Coronary artery (tissue), 2 donors: ENCODE measurements at regions not wholly inside any gene's neighbourhood (a gene's known extent, or its start where the extent isn't known, plus 50 kb on each side); places are given as distances from the start of the nearest gene placed in this dataset.
"Not testable (repeated sequence)": the region's sequence is repeated elsewhere in the genome, so short reads cannot be mapped to it uniquely, and the experiment has no call there.

Source experiments
- DNase-seq: peaks from one replicate; pipeline ENCODE4 v3.0.0-alpha.2; 2017; ENCODE audit warnings: low spot score
- H3K27ac ChIP-seq, 2 donors: fragments of 200-600 bp; sonication (generic); one replicate each; pipeline ENCODE4 v1.5.1; 2016 to 2019
- H3K4me3 ChIP-seq: fragments of 200-600 bp; sonication (generic); 2 replicates; pipeline ENCODE4 v1.5.1; 2016; ENCODE audit warnings: mild to moderate bottlenecking, moderate library complexity
- TF ChIP-seq, protein P1 (sequence below): fragments of 200-600 bp; sonication (generic); IDR thresholded peaks from one replicate; pipeline ENCODE4 v1.5.1; 2019; ENCODE audit warnings: antibody characterized with exemption

DNA sequence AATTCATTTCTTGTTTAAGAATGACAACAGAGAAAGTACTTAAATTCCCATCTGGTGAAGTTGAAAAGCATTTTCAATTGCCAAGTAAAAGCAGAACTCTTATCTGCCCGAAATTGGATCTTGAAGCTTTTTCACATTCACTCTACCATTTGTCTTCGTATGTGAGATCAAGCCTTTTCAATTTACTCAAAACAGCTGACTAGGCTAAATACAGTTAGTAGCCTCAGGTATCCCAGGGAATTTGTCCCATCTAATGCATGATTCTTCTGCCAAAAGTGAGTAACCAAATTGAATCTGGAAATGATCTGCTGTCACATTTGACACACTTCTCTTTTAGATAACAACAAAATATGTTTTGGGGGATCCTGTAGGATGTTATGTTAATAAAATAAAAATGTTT is 596.8 kb upstream of the HS3ST5 start:
- Histone ChIP-seq H3K27ac (no peak overlapping the region), H3K4me3 (no peak overlapping the region)
- no peak for DNase-seq
- TF ChIP-seq, protein P1, sequence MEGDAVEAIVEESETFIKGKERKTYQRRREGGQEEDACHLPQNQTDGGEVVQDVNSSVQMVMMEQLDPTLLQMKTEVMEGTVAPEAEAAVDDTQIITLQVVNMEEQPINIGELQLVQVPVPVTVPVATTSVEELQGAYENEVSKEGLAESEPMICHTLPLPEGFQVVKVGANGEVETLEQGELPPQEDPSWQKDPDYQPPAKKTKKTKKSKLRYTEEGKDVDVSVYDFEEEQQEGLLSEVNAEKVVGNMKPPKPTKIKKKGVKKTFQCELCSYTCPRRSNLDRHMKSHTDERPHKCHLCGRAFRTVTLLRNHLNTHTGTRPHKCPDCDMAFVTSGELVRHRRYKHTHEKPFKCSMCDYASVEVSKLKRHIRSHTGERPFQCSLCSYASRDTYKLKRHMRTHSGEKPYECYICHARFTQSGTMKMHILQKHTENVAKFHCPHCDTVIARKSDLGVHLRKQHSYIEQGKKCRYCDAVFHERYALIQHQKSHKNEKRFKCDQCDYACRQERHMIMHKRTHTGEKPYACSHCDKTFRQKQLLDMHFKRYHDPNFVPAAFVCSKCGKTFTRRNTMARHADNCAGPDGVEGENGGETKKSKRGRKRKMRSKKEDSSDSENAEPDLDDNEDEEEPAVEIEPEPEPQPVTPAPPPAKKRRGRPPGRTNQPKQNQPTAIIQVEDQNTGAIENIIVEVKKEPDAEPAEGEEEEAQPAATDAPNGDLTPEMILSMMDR = no peak

DNA sequence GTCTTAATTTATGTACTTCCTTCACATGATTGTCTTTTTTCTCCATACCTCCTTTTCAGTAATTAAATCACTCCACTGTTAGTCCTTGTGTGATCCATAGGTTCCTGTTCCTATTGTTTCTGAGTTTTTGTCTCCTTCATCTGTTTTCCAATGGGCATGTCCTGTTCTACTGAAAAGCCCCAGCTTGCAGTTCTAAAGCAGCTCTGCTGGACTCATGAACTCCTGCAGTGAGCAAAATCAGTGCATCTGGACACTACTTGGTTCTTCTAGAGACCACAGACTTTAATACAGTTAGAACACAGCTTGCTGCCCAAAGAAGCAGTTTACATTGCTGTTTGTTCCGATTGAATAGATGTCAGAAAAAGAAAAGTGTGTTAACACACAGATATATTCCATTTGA is 593.3 kb upstream of the HS3ST5 start:
- no peak overlapping the region for H3K27ac ChIP-seq
- H3K4me3 ChIP-seq = no peak overlapping the region
- DNase-seq = no peak
- TF ChIP-seq, protein P1 = no peak

DNA sequence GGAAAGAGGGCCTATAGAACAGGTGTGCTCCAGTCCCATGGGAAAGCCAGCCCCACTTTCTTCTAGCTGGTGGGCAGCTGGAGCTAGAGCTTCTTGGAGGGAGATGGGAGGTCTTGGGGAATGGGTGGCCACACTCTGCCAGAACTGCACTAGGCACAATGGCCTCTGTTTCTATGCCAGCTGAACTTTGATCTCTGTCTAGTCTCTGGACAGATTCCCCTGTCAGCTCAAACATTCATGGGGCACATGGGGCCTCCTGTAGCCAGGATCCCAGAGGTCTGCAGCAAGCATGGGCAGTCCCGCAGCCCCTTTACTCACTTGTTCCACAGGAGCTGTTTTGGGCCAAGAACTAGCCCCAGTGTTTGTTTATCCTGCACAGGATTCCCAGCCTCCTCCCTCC is 591.3 kb upstream of the HS3ST5 start:
- Histone ChIP-seq H3K4me3 (no peak overlapping the region), H3K27ac (no peak overlapping the region)
- DNase-seq = no peak
- TF ChIP-seq, protein P1 = no peak

DNA sequence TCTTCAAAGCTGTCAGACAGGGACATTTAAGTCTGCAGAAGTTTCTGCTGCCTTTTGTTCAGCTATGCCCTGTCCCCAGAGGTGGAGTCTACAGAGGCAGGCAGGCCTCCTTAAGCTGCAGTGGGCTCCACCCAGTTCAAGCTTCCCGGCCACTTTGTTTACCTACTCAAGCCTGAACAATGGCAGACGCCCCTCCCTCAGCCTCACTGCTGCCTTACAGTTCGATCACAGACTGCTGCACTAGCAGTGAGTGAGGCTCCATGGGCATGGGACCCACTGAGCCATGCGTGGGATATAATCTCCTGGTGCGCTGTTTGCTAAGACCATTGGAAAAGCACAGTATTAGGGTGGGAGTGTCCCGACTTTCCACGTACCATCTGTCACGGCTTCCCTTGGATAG is 585.9 kb upstream of the HS3ST5 start:
- not testable (repeated sequence) for DNase-seq, H3K27ac ChIP-seq, H3K4me3 ChIP-seq

DNA sequence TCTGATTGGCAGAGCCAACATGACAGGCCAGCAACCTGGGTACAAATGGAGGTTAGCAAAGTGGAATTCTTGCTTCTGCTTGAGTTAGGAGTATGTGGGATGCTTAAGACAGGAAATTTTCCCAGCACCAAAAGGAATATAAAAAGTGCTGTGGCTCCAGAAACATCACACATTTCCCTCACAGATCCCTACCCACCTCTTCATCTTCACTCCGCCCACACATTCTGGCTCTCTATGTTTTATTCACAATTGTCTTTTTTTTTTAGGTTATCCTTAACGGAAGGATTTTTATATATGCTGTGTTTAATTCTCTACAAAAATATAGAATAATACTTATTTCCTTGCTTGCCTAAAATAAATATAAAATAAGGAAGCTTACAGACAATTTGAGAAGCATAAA is 563.3 kb upstream of the HS3ST5 start:
- Histone ChIP-seq H3K4me3 (no peak overlapping the region), H3K27ac (no peak overlapping the region)
- no peak for DNase-seq
- TF ChIP-seq, protein P1 = no peak

DNA sequence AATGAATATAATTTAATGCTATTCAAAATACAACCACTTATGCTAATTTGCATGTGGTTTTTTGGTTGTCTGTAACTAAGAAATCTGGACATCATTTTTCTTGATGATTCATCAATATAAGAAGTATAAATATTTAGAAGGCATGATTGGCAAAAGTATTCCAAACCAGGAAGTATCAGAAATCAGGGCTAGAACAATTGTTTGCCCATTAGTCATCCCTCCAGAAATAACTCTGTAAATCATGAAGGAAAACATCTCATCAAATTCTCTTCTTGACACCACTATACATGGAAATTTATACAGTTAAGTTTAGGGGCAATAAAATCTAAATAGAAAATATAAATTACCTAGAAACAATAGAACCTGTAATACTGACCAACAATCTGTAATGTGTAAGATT is 554.7 kb upstream of the HS3ST5 start:
- DNase-seq = no peak
- TF ChIP-seq, protein P1 = no peak
- Histone ChIP-seq H3K4me3 (no peak overlapping the region), H3K27ac (no peak overlapping the region)

DNA sequence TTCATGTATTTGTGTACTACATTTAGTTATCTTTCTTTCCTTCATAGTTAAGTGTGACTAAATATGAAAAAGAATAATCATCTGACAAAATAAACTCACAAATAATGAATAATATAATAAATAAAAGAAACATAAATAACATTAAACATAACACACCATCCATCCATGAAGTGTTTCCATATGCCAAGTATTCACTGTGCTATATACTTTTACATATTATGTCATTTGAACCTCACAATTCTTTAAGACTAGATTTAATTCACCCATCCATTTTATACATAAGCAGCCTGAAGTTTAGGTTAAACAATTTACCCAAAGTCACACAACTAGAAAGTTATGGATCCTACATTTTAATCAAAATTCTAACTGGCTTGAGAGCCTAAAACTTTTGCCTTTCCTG is 549.4 kb upstream of the HS3ST5 start:
- H3K4me3 ChIP-seq = no peak overlapping the region
- no peak overlapping the region for H3K27ac ChIP-seq
- no peak for DNase-seq
- TF ChIP-seq, protein P1 = no peak

DNA sequence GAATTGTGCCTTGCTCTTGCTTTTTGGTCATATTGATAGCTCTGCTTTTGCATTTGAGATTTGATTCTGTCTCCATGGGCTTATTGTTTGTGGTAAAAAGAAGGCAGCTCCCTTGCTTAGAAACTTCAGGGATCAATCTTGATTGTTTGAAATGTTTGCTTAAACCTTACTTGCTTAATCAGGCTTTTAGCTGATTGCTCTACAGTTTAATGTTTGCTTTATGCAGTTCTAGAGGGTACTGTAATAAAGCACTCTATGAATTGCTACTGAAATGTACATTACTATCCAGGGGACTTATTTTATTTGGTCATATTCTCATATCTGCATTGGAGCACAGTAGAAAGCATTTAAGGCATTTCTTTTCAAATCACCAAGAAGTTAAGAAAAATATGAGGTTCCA is 545.4 kb upstream of the HS3ST5 start:
- no peak for DNase-seq
- no peak overlapping the region for H3K27ac ChIP-seq
- H3K4me3 ChIP-seq = no peak overlapping the region
- TF ChIP-seq, protein P1 = no peak
